NCI-H128 (cell line): ENCODE measurements at regions not wholly inside any gene's neighbourhood (a gene's known extent, or its start where the extent isn't known, plus 50 kb on each side); places are given as distances from the start of the nearest gene placed in this dataset.

Experiments
- DNase-seq: peaks from one replicate; lab custom pipeline; 2025; ENCODE audit not compliant: unreplicated experiment; lab: John Stamatoyannopoulos, UW

DNA sequence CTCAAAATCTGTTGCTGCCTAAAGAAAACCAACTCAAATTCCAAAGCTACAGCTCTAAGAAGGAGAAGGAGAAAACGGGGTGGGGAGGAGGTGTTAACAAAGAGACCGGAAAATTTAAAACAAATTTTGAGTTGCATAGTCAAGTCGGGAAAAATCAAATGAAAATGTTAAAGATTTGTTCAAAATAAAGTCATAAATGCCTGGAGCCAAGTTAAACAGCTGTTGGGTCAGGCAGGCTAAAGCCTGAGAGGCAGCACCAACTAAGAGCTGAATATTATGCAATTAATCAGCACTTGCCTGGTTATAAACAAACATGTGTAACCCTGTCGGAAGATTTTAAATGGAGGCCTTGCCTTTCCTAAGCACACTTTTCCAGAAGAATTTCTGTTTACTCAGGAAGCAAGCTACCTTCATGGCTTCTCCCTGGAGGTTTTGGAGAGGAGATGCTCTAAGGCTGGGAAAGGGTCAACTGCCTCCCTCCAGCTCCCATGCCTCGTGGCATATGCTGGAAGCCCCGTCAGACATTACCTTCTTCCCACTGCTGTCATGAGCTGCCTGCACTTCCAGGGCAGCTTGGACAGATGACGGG lies 270.5 kb downstream of the DMRT2 start:
- no peak for DNase-seq

- DNase-seq: no peak
Observed at GRCh38 chr9:1327467-1327866, 277.3 kb downstream of the DMRT2 start.

DNA sequence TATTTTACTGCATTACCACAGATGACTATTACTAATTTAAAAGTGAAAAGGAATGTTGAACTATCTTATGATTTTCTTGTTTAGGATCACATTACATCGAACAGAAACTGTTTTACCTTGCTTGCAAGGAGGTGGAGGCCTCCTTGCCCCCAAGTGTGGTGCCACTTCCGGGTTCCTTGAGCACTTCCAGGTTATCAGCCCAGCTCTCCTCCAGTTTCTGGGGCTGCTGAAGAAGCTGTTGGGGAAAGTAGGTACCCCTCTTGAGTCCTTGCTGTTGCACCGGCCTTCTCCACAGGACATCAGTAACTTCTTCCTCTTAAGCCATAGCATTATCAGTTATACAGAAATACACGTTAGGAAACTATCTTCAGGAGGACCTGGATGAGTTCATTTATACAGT lies 278.2 kb downstream of the DMRT2 start:
- no peak for DNase-seq

DNA sequence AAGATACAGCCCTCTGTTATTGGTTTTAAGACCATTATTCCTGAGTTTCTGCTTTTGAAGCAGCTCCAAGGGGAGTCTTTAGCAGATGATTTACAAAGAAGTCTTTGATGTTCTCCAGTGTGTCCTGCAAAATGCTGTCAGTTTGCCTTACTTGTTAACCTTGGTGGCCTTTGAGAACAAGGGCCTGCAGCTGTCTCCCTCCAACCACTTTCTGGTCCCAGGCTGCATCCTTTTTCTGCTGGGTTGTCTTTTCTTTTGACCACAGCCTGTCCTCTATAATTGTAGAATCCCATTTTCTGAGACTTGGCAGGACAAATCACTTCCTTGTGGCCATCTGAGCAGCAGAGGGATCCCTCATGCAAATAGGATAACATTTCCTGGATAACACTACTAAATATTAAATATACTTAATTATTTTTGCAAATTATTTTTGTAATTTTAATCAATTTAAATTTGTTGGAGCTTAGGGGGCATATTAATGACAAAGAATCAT lies 281.4 kb downstream of the DMRT2 start:
- DNase-seq: no peak

- DNase-seq: no peak
Observed at GRCh38 chr9:1332156-1332555, 282.0 kb downstream of the DMRT2 start.

- no peak for DNase-seq
Observed at GRCh38 chr9:1335174-1335573, 285.0 kb downstream of the DMRT2 start.

- DNase-seq: no peak
Observed at GRCh38 chr9:1337169-1337568, 287.0 kb downstream of the DMRT2 start.

DNA sequence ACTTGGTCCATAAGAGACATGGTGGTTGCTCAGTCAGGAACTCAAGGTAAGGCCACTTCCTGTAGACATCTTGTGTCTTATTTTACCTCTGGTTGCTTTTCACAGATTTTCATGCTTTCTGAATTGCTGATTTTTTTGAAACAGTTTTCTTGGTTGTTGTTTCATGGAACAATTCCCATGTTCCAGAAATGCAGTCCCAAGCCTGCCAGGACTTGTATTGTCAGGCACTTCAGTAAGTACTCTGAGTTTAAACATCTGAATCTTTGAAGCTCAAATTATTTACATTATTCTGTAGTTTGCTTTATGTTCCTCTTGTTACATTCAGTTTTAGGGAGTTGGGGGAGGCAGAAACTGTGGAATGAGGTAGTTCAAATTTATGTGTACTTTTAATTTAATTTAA lies 290.2 kb downstream of the DMRT2 start:
- DNase-seq: no peak

GRCh38 chr9:1353291-1353690 lies 303.1 kb downstream of the DMRT2 start:
- no peak for DNase-seq

- no peak for DNase-seq
Observed at GRCh38 chr9:1354086-1354485, 303.9 kb downstream of the DMRT2 start.

DNA sequence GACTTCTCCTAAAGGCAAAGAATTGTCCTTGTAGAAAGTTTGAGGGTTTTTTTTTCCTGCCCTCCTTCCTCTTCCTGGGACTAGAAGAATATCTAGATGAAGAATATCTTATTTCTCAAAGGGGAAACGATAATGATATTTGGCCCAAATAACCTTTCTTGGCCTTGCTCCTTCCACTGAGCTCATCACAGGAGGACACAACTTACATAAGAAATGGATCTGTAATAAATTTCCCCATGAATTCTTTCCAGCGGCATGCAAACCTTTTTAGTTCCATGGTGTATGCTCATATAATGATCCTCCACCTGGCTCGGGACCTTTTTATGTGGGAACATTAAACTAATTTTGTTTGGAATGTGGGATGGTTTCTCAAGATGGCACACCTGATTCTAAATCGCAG lies 304.4 kb downstream of the DMRT2 start:
- DNase-seq: no peak

DNA sequence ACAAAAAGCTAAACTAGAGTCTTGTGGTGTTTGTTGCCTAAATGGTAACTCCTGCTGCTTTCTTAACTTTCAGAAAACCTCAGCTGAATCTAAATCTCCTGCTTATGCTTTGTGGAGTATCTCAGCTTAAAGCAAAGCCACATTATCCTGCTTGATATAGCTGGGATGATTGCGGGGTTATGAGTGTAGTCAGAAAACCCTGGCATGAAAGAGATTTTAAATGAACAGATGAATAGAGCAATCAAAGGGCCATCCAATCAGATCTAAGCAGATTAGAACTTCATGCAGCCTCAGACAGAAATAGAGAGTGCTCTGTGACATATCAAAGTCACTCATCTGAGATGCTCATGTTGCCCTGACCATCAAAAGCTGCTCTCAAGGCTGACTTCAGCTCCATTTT lies 305.5 kb downstream of the DMRT2 start:
- DNase-seq: no peak

DNA sequence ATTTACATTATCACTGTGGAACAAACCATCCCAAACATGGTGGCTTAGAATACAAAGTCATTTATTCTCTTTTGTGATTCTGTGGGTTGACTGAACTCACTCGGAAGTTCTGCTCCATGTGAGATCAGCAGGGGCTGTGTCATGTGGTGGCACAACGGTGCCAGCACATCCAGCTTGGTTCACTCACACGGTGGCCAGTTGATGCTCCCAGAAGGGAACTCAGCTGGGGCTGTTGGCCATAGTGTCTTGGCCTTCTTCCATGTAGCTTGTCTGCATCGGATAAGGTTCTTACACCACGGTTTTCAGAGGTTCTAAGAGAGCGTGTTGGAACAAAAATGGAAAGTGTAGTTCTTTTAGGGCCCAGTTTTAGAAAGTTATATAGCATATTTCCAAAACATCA lies 312.7 kb downstream of the DMRT2 start:
- DNase-seq: no peak

DNA sequence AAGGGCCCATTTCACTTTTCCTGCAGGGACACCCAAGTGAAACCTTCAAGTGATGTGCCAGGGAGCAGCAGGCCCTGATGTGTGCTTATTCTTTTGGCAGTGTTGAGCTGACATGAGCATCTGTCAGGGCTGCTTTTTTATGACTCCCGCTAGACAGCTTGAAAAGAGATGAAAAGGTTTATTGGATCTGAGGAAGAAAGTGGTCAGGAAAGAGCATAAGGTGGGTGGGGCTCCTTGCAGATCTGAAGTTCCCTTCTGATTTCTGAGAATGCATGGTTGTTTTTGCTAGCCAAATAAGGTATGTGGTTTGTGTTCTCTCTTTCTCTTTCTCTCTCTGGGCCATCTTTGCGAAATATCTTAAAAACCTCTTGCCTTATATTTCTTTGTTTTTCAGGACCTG lies 316.1 kb downstream of the DMRT2 start:
- no peak for DNase-seq

DNA sequence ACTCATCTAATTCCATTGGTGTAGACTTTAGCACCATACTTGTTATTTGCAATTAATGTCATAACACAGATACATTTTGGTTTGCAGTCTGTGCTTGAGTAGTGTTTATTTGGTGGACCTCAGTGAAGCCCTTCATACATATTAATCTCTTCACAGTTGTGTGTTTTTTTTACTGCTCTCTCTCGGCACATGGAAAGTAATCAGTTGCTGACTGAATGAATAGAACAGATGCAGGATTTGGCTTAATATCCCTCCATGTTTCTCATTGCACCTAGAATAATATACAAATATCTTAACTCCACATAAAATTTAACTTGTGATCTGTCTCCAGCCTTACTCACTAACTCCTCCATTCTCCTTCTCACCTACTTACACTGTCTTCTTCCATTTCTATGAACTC lies 319.1 kb downstream of the DMRT2 start:
- no peak for DNase-seq

DNA sequence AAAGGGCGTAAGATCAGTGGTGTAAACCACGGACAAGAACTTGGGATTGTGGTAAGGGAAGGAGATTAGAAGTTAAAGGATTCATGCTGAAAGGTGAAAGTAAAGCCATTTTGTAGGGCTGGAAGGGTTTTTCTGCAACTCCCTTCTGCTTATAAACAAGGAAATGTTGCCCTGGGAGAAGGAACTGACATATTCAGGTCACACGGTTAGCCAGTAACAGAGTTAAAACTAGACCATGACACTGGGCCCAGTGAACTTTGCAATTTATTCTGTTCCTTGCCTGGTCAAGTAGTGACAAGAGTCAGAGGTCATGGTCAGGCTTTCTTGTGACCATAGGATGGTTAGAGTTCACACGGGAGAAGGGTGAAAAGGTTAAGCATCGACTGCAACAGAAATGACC lies 323.3 kb downstream of the DMRT2 start:
- DNase-seq: no peak

DNA sequence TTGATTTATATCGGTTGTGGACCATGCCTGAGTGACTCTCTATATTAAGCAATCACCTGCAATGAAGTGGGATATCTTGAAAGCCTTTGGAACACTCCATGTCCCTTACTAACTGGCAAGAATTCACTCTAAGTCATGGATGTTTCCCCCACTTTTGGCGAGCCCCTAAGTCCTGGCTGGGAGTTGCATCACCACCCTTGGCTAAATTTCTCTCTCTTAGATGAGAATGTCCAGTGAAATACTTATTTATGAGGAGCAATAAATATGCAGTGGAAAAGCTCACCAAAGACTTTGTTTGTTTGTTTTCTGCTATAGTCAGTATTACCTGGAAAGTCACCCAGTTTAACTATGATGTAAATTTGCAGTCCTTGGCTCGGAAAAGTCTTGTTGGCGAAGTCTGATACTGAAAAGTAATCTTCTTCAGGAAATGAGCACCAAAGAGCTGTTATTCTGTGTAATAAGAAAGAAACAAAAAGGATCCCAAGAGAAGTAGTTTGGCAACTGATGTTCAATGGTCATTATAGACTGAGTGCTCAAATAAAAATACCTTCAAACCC lies 333.8 kb downstream of the DMRT2 start:
- no peak for DNase-seq

DNA sequence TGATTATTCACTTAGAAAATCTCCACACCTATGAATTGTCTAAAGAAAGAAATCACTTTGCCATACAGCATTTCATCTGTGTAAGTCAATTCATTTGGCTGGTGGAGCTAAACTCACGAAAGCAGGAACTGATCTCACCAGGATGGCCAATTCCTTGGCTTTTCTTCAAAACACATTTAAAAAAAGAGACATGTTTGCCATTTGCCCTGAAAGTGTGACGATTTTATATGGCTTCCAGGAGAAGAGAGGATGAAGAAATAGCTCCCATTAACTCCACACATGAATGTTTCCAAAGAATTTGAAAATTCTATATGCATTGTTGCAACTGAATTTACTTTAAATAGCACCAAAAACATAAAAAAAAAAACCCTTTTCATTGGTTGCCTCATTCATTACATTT lies 334.7 kb downstream of the DMRT2 start:
- no peak for DNase-seq

DNA sequence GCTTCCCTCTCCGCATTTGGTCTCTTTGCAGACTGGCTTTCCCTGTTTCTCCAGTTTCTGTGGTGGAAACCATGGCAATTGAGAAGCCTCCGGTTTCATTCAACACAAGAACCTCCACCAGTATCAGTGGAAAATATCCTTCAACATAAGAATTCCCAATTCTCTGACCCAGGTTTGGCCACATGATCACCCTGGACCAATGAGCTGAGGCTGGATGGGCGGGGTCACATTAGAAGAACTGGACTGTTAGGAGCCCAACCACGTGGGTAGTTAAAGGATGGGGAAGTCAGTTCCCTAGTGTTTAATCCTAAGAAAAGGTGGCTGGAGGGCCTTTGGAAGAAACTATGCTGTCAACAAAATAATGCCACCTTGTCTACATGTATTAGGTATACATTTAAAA lies 336.3 kb downstream of the DMRT2 start:
- DNase-seq: no peak

DNA sequence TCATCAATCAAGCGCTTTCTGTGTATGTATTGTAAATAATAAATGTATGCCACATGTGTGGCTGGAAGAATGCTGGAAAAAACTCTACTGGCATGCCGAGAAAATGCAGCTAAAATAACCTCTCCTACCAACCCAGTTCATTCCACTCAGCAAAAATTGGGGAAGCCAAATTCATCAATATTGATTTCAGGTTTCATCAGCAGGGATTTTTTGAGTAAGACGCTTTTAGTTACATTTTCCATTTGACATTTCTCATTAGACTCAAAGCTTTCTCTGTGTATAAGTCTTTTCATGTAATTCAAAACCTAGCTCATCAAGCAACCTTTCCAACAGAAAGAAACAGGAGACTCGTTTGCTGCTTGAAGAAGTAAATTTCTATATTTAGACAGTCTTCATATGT lies 338.1 kb downstream of the DMRT2 start:
- DNase-seq: no peak

DNA sequence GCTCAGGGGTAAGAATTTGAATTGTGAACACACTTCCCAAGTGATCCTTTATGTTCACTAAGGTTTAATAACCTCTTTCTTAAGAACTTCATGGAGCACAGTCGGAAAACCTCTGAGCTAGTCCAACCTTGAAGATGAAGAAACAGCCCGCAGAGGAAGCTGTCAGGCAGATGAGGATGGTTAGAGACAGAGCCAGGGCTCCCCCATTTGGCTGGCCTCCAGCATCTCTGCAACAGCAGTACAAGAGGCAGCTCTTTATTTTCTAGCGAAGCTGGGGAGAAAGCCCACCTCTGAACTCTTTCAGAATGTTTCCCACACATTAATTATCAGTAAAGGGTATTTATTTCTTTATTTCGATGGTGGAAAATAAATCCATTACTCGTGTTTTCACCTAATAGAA lies 350.8 kb downstream of the DMRT2 start:
- no peak for DNase-seq

- no peak for DNase-seq
Observed at GRCh38 chr9:1404940-1405339, 354.8 kb downstream of the DMRT2 start.

- DNase-seq: no peak
Observed at GRCh38 chr9:1411826-1412225, 361.7 kb downstream of the DMRT2 start.
